HL-60/S4 treated with phorbol 12-myristate 13-acetate at 8.2 ng/mL for 4 days and 3 days (cell line): ENCODE measurements at regions not wholly inside any gene's neighbourhood (a gene's known extent, or its start where the extent isn't known, plus 50 kb on each side); places are given as distances from the start of the nearest gene placed in this dataset.

ENCODE experiments used
- in situ Hi-C: fragments of 300-500 bp; cut with MboI; formaldehyde crosslinking; loops from 2 replicates; pipeline ENCODE4 v1.15.0; 2022; ENCODE audit warnings: low sequenced_read_pairs

GRCh38 chr15:91706322-91707032 is 147.0 kb upstream of the SLCO3A1 start:
- in situ Hi-C loops = loop anchor here (10.0 kb wide), 1 partner anchor 378 kb away; no protein-coding TSS in a partner anchor

- in situ Hi-C loops = no loop called here
Observed at GRCh38 chr15:91710080-91710698, 143.3 kb upstream of the SLCO3A1 start.

GRCh38 chr15:91711384-91712033 is 142.0 kb upstream of the SLCO3A1 start:
- in situ Hi-C loops = no loop called here

- in situ Hi-C loops = no loop called here
Observed at GRCh38 chr15:91712286-91712685, 141.2 kb upstream of the SLCO3A1 start.

GRCh38 chr15:91716536-91716935 is 137.0 kb upstream of the SLCO3A1 start:
- in situ Hi-C loops = no loop called here

- in situ Hi-C loops = no loop called here
Observed at GRCh38 chr15:91717811-91718210, 135.7 kb upstream of the SLCO3A1 start.

- in situ Hi-C loops = no loop called here
Observed at GRCh38 chr15:91723959-91724358, 129.5 kb upstream of the SLCO3A1 start.

- in situ Hi-C loops = no loop called here
Observed at GRCh38 chr15:91733661-91734060, 119.8 kb upstream of the SLCO3A1 start.

GRCh38 chr15:91737151-91737818 is 116.2 kb upstream of the SLCO3A1 start:
- in situ Hi-C loops = no loop called here

GRCh38 chr15:91741986-91742385 is 111.5 kb upstream of the SLCO3A1 start:
- in situ Hi-C loops = no loop called here

GRCh38 chr15:91751611-91752010 is 101.9 kb upstream of the SLCO3A1 start:
- in situ Hi-C loops = no loop called here

- in situ Hi-C loops = no loop called here
Observed at GRCh38 chr15:91752081-91752785, 101.3 kb upstream of the SLCO3A1 start.

- in situ Hi-C loops = no loop called here
Observed at GRCh38 chr15:91759560-91759959, 93.9 kb upstream of the SLCO3A1 start.

- in situ Hi-C loops = no loop called here
Observed at GRCh38 chr15:91765660-91766059, 87.8 kb upstream of the SLCO3A1 start.

- in situ Hi-C loops = no loop called here
Observed at GRCh38 chr15:91769476-91769875, 84.0 kb upstream of the SLCO3A1 start.

GRCh38 chr15:91769894-91770293 is 83.6 kb upstream of the SLCO3A1 start:
- in situ Hi-C loops = no loop called here

GRCh38 chr15:91776104-91776503 is 77.4 kb upstream of the SLCO3A1 start:
- in situ Hi-C loops = no loop called here

- in situ Hi-C loops = no loop called here
Observed at GRCh38 chr15:91779960-91780359, 73.5 kb upstream of the SLCO3A1 start.

- in situ Hi-C loops = no loop called here
Observed at GRCh38 chr15:91780387-91780786, 73.1 kb upstream of the SLCO3A1 start.

GRCh38 chr15:91782221-91782620 is 71.3 kb upstream of the SLCO3A1 start:
- in situ Hi-C loops = no loop called here

- in situ Hi-C loops = no loop called here
Observed at GRCh38 chr15:91783008-91783407, 70.5 kb upstream of the SLCO3A1 start.
